ENCODE measurements at regions not wholly inside any gene's neighbourhood (a gene's known extent, or its start where the extent isn't known, plus 50 kb on each side); places are given as distances from the start of the nearest gene placed in this dataset.
"Not testable (repeated sequence)": the region's sequence is repeated elsewhere in the genome, so short reads cannot be mapped to it uniquely, and the experiment has no call there.

DNA sequence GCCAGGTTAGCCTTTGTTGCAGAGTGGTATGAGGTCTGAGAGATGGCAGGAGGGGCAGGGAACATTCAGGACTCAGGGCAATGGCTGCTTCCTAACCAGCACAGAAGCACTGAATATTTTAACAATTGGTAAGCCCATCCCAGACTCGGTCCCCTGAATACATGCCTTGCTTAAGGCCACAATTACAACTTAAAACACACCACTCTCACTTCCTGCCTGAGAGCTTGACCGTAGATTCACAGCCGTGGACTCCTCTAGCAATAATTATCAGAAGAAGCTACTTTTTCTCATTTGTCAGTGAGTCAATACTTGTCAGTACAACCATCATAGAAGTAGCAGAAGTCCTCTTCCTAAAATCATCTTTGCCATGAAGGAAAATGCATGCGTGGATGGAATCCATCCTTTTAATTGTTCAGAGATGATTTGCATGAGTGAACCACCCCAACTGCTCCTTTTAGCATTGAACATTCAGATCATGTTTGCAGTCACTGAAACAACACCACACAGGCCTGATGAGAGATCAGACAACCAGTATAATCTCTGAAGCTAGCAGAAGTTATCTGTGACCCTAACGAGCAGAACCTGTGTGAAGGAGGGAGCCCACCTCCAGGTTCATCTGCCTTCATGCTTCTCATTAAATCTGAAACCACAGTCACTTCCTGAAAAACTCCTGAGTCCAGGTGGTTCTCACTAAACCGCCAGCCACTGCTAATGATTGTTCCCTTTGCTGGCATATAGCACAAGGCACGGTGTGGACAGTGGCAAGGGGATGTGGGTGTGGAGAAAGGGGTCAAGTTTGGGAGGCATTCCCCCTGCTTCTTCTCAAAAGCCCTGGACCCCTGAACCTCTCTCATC, 333.9 kb upstream of the CNR1 start:
- DNase-seq (ENCODE audit: insufficient read length, low spot score) (no peak), FAIRE-seq (peak; percentile 51)

DNA sequence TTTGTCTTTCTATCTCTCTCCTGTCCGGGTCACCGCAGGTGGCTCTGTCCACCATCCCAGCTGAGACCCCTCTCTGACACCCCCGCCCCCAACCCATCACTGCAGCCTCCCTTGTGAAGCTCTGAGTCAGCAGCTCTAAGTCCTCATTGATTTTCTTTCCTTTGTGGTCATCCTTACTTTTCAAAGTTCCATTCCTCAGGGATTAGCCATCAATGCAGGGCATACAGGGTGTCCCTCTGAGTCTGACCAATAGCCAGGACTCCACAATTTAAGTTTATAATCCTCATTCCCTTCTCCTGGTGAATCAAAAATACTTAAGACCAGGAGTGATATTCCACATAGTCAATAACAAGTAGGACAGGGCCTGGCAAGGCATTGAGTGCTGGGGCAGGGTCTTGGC, 333.3 kb upstream of the CNR1 start:
- DNase-seq (ENCODE audit: insufficient read length, low spot score) (no peak), FAIRE-seq (no peak)

DNA sequence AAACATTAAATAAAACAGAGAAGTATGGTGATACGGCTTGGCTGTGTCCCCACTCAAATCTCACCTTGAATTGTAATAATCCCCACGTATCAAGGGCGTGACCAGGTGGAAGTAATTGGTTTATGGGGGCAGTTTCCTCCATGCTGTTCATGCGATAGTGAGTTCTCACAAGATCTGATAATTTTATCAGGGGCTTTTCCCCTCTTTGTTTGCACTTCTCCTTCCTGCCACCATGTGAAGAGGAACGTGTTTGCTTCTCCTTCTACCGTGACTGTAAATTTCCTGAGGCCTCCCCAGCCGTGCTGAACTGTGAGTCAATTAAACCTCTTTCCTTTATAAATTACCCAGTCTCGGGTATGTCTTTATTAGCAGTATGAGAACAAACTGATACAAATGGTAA, 331.3 kb upstream of the CNR1 start:
- DNase-seq (ENCODE audit: insufficient read length, low spot score); FAIRE-seq: not testable (repeated sequence)

DNA sequence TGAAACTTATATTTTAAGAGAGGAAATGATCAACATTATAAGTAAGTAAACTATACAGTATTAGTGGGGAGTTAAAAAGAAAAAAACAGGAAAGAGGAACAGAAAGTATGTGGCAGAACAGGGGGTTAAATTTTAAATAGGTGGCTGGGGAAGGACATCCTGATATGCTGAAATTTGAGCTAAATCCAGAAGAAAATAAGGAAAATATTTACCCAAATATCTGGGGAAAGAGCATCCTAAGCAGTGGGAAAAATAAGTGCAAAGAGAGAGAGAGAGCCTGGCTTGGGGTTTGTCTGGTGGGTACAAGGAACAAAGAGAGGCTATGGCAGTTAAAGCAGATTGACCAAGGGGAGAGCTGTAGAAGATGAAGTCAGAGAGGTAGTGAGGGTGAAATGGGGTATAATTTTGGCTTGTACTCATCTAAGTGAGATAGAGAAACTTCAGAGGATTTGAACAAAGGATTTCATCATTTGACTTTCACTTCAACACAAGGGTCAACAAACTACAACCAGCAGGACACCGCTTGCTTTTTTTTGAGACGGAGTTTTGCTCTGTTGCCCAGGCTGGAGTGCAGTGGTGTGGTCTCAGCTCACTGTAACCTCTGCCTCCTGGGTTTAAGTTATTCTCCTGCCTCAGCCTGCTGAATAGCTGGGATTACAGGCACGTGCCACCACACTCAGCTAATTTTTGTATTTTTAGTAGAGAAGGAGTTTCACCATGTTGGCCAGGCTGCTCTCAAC, 328.4 kb upstream of the CNR1 start:
- DNase-seq (ENCODE audit: insufficient read length, low spot score) (no peak), FAIRE-seq (peak; percentile 95)

DNA sequence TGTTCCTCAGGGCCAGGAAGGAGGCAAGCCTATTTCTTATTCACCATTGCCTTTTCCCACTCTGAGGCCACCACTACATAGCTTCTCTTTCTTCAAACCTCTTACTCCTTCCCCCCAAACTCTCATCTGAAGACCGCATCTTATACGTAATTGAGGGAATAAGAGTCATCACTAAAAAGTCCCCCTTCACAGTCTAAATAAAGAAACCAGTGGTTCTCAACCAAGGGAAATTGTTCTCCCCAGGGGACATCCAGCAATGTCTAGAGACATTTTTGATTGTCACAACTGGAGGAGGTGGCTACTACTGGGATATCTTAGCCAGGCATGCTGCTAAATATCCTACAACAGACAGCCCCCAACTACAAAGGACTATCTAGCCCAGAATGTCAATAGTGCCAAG, 327.6 kb upstream of the CNR1 start:
- FAIRE-seq, result peak; percentile 89
- no peak for DNase-seq (ENCODE audit: insufficient read length, low spot score)

DNA sequence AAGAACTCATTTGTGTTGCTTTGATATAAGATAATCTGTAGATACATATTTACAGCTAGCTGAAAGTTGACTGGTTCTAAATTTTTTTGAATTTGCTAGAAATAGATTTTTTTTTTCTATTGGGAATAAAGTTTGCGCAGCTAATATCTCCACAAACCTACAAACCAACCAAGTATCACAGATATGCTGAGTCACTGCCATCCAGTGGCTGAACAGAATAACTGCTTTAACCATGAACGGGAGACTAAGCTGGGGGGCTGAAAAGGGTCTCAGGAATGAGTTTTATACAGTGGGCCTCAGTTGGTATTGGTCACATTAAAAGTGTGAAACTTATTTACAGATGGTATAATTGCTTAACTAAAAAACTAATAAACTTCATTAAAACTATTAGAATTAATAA, 326.7 kb upstream of the CNR1 start:
- DNase-seq (ENCODE audit: insufficient read length, low spot score) (no peak), FAIRE-seq (no peak)

DNA sequence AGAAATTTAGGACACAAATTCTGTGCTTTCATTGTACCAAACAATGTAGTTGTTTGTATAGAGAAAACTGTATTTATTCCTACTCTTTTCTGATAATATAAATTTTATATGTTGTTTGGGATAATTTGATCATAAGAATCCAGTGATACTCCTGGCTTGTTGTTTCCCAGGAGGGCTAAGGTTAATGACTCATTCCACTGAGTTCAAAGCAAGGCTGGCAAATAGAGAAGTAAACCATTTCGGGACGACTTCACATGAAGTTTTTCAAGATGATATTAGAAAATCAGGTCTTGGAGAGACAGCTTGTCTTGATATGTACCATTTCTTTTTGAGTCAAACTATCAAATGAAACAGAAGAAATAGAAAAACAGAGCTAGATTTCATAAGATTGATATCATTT, 326.1 kb upstream of the CNR1 start:
- no peak for DNase-seq (ENCODE audit: insufficient read length, low spot score)
- no peak for FAIRE-seq

DNA sequence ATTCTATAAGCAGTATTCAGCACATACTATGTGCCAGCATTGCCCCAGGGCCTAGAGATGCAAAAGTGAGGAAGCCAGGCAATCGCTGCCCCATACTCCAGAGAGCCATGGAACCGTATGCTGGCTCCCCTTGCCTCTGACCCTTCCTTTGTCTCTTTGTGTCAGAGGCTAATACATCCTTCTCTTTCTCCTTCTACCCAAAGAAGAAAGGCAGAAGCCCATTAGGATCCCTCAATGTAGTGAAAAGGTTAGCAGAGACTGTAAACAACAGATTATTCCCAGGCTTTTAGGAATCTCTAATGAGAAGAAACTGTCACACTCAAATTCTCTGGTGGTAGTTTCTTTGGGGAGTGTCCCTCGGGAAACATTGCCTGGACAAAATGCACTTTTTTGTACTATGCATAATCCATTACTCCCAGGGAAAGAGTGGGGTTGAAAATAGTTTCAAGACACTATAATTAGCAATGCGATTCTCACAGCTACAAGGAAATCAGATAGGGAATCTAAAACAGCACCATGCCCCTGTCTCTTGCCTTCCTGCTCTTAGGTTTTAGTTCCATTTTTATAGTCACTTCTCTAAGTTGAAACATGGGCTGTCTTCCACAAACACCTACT, 325.2 kb upstream of the CNR1 start:
- no peak for FAIRE-seq

DNA sequence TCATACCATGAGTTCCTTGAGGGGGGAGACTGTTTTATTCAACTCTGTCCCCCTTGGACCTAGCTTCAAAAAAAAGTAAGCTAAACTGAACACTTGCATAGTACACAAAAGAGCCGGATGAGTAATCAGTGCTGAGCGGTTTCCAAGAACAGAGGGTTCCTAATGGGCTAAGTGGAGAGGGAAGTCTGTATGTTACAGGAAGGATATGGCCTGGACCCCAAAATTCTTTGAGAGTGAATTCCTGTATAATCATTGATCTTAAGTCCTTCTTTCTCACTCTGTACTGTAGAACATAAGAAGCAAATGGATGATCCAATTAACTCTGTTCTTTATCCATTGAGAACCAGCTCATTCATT, 324.7 kb upstream of the CNR1 start:
- FAIRE-seq (no peak), DNase-seq (ENCODE audit: insufficient read length, low spot score) (no peak)

More for the DNA sequence above, 325.2 kb upstream of the CNR1 start:
- no peak for DNase-seq (ENCODE audit: insufficient read length, low spot score)

DNA sequence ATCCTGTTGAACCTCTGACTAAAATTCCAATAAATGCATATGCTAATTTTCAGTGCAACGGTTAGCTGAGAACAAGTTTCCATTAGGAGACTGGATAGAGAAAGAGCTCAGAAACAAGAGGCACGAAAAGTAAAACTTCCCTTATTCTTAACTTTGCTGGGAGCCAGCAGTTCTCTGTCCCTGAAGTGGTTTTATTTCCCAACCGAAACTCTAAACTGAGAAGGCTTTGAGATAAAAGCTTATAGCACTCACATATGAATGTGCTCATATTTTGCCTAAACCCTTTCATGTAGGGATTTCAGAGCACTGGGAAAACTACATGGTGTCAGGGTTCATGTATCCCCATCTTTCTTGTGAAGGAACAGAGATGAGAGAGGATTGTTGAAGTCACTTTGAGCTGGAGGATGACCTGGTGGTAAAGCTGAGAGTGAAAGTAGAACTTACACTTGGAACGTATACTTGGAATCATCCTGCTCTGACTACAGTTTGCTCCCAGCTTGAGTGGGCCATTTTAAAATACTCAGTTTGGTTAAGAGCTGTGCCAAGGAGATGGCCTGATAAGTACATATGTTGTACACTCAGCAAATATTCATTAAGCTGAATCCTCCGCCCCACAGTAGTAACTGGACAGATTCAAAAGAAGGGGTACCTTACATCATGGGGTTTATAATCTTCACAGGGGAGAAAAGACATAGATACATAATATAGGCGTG, 324.2 kb upstream of the CNR1 start:
- DNase-seq (ENCODE audit: insufficient read length, low spot score) (no peak), FAIRE-seq (no peak)

DNA sequence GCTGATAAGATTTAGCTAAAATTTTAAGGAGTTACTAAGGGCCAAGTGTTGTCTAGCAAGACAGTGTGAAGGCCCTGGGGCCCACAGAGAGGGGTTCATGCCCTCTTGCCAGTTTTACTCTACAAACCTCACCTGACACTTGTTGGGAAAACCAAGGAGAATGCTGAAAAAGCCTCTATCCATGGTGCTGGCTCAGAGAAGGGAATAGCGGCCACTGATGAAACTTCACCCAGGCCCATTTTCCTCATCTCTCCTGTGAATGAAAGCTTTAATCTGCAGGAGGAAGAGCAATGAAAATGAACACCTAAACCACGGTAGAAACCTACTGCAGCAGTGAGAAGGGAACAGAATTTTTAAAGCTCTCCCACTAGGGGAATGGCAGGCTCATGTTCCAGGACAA, 317.3 kb upstream of the CNR1 start:
- no peak for FAIRE-seq

DNA sequence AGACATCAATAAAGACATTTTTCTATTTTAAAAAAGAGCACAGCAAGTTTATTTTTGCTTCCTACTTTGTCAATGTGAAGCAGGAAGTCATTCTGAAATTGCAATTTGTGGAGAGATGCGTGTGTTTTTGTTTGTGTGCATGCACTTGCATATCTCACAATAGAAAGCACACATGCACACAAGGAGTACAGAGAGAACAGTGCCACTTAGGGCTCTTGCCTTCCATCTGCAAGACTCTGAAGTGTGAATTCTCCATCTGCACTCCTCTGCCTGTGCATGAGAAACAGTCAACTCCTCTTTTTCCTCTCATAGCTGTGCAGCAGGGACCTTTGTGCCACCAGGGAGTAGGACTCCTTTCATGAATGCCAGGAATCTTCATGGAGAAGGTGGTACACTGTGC, 316.3 kb upstream of the CNR1 start:
- no peak for FAIRE-seq
- no peak for DNase-seq (ENCODE audit: insufficient read length, low spot score)

More for the DNA sequence above, 317.3 kb upstream of the CNR1 start:
- no peak for DNase-seq (ENCODE audit: insufficient read length, low spot score)

DNA sequence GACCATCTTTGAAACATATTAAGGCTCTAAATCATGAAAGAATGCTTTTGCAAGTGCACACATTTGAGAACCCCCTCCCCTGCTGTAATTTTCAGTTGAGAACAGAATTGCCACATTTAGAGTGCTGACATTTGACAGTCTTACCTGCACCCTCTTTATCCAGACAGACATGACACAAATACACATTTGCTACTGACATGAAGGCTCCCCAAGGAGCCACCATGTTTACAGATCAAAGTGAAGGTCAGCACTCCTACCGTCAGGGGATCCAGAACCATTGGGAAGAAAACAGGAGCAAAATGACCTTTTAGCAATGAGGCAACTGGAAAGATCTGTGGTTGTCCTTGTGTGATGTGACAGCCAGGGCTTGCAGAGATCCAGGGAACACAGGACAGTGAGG, 315.4 kb upstream of the CNR1 start:
- DNase-seq (ENCODE audit: insufficient read length, low spot score), result no peak
- no peak for FAIRE-seq

DNA sequence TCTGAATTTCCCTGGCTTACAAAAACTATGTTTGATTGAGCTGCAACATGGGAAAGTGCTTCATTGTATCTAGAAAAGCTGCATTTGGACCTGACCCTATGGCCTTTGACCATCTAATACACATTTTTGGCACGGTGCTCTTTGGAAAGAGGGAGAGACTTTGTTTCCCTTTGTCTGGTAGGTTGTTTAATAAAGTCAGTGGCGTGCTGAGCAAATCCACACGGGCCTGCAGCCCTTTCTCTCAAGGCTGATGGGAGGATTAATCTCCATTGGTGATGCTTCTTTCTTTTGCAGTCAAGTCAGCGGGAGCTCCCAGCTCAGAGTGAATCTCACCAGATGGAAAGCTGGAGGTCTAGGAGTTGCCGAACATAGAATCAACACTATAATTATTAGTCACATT, 314.7 kb upstream of the CNR1 start:
- DNase-seq (ENCODE audit: insufficient read length, low spot score) (no peak), FAIRE-seq (no peak)

DNA sequence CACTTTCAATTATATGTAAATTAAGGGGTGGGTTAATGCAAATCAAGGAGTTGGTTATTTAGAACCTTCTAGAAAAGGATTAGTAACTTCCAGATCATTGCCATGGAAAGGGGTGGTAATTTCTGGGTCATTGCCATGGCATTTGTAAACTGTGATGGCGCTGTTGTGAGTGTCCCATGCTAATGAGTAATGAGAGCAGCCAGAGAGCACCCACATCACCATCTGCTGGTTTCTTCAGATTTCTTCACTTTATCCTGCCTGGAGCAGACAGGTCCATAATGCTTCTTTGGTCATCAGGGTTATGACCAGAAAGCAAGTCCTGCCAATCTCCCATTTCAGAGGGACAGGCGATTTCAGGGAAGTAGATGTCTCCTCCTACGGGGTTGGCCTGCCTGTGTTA, 311.3 kb upstream of the CNR1 start:
- DNase-seq (ENCODE audit: insufficient read length, low spot score), result no peak

DNA sequence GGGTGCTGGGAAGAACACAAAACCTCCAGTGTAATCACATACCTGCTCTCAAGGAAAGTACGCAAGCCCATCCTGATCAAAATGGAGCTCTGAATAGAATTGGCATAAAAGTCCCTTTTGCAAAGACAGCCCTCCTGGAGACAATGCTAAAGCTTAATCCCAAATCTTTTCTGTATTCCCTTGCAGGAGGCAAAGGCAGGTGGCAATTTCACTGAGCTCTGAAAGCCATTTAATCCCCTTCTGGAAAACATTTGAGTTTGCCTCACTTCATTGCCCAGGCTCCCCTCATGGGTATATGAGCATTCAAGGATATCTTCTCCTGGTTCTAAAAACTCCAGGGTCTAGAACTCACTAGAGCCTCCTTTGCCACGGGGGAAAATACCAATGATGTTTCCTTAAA, 310.2 kb upstream of the CNR1 start:
- FAIRE-seq (peak; percentile 55), DNase-seq (ENCODE audit: insufficient read length, low spot score) (no peak)

More for the DNA sequence above, 311.3 kb upstream of the CNR1 start:
- FAIRE-seq, result no peak

DNA sequence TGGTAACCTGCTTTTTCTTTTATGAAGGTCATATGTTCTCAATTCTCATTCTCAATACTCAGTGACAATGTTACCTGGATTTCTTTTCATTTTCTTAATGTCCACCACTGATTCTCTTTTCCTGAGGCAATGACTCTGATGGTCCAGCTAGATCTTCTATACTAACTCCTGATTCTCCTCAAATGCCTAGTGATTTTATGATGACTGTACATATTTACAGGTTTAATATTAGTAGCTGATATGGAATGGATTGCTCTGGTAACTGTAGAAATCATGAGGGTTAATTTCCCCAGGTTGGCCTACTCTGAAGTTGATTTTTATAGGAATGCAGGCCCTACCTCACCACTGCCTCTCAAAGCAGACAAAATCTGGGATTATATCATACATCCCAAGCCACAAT, 308.6 kb upstream of the CNR1 start:
- DNase-seq (ENCODE audit: insufficient read length, low spot score) (no peak), FAIRE-seq (peak; percentile 63)

DNA sequence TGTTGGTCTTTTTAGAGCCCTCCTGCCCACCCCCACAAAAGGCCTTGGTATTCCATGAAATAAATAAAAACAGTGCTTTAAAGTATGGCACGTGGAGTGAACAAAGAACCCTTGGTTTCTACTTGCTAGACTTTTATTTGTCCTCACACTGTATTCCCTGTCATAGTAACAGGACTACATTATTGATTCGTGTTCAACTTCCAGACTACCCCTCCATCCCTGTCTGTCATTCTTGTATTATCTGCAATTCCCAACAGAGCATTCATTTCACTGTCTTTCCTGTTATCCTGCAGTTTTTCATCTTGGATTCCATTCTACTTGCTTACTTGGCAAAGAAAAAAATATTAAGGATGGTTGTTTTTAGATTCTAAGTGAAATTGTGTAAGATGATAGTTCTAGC, 307.4 kb upstream of the CNR1 start:
- FAIRE-seq (no peak), DNase-seq (ENCODE audit: insufficient read length, low spot score) (no peak)

DNA sequence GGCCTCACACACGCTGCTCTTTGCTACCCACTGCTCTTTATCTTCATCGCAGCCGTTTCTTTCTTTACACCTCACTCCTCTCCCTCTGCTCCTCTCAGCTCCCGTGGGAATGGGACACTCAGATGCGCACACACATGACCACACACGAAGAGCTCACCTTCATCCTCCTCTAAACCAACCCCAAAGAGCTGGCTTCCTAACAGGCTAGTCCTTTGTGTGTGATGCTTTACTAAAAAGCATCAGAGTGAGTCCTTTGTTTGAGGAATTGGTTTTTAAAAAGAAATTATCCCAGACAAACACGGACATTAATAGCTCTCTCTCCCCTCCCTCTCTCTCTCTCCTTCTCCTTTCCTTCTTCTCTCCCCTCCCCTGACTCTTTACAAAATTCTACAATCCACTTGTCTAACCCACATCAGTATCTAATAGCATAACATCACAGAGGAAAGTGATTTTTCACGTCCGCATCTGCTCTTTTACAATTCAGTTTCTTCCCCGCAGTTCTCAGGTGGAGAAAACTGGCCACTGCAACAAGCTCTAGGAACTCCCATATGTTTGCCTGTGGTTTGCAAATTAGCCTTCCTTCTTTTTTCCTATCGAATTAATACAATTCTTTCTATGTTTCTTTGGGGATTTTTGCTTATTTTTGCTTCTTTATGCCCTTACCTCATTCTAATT, 306.8 kb upstream of the CNR1 start:
- FAIRE-seq (no peak), DNase-seq (ENCODE audit: insufficient read length, low spot score) (no peak)

DNA sequence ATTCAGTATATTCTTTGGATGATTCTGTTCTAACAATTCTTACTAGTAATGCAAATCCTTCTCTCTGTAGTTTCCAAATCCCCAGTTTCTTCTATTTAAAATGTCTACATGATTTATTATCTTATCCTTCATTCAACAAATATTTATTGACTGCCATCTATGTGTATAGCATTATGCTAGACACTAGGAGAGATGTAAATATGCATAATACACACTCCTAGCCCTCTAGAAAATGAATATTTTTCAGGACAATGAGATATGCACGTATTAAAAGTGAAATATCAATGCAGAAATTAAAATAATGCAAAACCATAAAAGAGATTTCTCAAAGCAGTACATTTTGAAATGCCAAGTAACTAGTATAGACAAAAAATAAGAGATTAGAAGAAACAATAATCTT, 293.5 kb upstream of the CNR1 start:
- DNase-seq (ENCODE audit: insufficient read length, low spot score) (no peak), FAIRE-seq (no peak)

DNA sequence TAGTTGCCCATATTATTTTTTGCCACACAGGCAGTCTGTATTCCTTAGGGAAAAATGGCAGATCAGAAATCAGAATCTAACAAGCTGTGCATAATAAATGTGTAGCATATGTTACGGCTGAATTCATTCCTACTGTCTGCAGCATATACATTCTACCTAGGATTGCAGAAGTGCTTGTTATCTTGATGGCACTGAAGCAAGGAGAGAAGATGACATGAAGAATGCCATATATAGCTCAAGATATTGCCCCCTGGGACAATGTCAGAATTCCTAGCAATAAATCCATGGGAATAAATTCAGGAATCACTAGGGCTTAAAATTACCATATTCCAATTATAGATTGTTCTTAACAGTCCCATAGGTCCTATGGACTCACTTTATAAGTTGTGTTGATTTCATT, 293.0 kb upstream of the CNR1 start:
- FAIRE-seq, result no peak

More for the DNA sequence above, 293.0 kb upstream of the CNR1 start:
- DNase-seq (ENCODE audit: insufficient read length, low spot score), result no peak

Data from GM19239 (cell line).